Stimulated activated naive CD4-positive, alpha-beta T cell treated with Interleukin-2 at 50 U/mL for 16 hours (primary cell): ENCODE measurements at regions not wholly inside any gene's neighbourhood (a gene's known extent, or its start where the extent isn't known, plus 50 kb on each side); places are given as distances from the start of the nearest gene placed in this dataset.

Experiments
- DNase-seq: peaks from one replicate; lab custom pipeline; 2025; lab: John Stamatoyannopoulos, UW

DNA sequence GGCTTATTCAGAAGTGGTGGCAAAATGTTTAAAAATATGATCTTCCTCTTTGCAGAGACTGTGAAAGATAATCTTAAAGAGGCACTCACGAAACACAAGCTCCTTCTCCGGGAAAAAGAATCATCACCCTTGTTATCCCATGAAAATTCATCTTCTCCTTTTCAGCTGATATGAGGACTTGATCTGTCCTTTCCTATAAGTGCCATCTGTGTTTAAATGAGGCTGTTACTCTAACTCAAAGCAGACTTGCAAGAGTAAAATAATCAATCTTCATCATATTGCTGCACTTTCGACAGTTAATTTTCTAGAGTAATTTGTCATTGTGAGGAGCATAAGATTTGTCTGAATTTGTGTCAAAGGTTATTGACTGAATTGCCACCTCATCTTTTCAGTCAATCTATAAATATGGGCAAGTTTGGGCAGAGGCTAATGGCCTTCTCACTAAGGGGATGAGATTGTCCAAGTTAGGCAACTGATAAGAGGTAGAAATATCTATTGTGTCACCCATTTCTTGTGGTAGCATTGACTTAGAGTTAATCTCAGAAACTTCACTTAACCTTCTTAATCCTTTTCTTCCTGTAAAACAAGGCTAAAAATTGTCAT, 452.9 kb downstream of the GRXCR1 start:
- no peak for DNase-seq

DNA sequence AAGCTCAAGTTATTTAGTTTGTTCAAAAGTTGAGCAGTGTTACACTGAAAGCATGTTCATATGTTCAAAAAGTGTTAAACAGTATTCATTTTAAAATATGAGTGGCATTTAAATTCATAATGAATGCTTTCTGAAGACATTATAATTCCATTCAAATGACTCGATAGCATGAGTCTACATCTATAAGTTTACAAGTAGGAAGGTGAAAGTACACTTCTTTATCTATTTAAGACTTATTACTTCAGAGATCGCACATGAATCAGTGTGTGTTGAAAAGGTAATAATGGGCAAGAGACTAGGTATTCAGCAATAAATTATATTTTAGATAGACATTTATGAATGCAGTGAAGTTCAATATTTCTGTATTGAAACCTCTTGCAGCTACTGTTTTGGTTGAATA, 456.1 kb downstream of the GRXCR1 start:
- DNase-seq, result no peak

DNA sequence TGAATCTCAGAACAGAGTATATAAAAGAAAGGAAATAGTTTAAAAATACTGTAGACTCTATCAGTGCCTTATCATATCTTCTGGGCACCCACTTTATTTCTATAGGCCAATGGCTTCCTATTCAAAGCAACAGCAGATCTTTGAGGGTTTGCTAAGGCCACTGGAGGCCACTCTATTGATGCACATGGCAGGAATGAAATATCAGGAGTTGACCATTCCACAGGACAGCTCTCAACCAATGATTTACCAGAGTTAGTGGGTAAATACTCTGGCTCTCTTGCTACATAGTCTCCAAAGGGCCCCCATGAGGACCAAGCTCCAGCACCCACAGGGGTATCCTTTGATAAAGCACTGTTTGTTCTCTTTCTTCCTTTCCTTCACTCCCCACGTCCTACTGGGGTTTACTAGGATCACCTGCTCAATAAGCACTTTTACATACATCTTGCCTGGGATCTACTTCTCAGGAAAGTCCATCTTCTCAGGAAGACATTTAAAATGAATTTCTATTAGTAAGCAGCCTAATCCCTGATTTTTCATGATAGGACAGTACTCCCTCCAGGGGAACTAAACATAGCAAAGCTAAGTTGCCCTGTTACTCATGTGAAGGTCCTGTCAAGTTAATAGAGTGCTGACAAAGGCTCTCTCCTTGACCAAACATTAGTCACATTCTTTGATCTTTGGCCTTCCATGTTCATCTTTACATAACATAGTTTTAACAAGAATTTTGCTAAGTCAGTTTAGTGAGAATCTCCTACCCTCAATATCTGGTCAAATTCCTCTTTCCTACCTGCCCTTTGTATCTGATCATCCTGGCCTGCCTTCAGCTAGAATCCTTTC, 459.7 kb downstream of the GRXCR1 start:
- no peak for DNase-seq

DNA sequence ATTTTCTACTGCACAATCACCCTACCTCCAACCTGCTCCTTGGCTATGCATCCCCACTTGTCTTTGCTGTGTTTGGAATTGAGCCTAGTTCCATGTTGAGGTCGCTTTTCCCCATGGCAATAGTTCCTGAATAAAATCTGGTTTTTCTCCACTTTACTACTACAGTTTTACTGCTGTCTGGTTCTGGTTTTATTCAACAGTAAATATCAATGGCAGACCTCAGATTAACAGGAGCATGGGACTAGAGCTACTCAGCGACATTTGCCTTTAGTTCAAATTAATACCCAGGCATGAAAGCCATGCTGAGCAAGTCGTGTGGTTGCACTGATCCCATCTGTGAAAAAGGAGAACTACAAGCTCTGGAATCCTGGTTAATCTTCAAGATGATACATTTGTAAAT, 460.3 kb downstream of the GRXCR1 start:
- no peak for DNase-seq

DNA sequence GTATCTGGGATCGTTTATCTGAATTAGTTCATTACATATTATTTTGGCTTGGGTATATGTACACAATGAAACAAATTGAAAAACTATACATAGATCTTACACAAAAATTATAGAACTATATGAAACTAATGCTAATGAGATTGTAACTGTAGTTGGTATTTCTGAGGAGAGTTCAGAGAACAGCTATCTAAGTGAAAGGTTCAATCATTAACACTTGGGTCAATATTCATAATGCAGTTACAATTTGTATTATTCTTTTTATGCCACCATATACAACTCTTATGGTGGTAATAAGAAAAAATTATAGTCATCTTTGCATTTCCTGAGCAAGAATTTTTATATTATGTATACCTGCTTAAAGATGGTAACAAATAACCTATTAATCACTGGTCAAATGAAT, 461.0 kb downstream of the GRXCR1 start:
- DNase-seq, result no peak

DNA sequence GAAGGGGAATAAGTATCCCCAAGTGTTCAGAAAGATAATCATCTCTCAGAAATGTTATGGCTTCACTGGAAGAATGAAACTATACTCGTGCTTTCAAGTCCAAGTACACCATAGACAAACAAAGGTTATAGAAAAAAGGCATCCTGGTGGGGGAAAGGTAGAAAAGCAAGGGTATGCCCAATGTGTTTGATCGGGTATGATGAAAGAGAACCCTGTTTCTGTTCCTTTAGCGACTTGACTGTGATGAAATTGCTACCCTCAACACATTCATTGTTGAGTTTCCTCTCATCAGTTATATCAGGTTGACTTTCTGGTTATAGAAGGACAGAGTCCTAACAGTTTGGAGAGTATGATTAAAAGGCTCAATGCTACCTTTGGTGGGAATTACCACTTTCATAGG, 464.3 kb downstream of the GRXCR1 start:
- DNase-seq, result no peak

DNA sequence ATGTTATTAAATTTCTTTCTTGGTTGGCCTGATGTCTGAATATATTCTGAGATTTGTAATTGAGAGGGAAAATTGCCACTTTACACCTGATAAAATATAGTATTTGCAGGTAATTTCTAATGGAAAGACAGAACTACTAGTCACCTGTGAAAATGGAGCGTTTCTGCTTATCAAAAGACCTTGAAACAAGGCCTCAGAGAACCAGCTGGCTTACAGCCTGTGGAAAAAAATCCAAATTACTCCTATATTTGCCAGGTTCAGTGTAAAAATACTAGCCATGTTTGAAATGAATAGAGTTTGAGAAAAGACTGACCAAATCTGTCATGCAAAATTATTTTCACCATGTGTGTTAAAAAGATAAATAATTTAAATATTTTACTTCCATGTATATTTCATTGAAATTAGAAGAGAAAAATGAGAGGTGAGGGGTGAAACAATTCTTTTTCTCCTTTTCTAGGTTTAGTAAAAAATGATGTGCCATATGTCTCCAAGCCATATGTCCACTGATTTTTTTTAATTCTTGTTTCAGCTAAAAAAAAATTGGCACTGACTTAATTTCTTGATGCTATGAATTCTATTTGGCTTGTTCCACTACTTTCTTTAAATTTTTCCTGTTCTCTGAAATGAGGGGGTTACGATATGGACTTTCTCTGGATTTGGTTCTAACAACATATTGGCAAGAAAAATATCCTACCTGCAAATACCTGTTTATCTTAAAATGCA, 464.9 kb downstream of the GRXCR1 start:
- DNase-seq, result no peak

DNA sequence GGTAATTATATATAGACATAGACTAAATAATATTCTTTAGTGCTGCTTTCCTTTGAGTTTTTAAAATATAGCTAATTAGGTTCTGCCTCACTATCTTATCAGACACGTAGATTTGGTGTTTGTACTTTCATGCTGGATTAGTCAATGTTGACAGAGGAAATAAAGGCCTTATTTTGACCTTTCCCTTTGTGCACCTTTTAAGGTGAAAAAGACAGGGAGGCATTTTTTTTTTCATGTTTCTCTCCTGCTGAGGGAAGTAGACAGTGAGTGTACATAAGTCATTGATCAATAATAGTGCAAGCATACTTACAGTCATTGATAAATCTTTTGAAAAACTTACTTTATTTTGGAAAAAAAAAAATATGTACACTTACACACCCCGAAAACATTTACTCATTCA, 467.8 kb downstream of the GRXCR1 start:
- no peak for DNase-seq

DNA sequence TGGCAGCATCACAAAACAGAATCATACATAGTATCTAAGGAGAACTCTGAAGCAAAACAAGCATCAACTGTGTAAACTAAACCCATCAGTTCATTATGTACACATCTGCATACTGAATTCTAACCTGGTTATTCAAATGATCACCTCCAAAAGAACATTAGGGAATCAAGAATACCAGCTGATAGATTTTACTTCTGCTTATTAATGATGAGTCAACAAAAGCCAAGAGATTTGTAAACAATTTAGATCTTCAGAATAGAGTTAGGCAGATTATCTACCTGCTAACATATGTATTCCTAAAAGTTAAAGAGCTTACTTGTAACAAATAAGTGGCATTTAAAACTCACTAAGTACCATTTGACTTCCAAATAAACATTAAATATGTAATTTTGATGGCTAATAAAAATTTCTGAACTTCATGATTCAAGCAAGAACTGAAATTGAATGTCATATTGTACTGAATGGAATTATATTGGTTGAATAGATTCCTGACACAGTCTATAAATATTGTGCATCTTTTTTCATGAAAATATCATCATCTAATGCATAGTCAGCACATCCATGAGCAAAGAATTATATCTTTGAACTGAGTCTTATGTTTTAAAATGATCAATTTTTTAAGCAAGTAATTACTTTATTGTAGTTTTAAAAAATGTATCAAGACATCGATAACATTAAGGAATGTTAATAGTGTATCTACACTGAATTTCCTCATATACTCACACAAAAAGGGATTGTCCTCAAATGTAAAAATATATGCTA, 470.5 kb downstream of the GRXCR1 start:
- DNase-seq, result no peak

DNA sequence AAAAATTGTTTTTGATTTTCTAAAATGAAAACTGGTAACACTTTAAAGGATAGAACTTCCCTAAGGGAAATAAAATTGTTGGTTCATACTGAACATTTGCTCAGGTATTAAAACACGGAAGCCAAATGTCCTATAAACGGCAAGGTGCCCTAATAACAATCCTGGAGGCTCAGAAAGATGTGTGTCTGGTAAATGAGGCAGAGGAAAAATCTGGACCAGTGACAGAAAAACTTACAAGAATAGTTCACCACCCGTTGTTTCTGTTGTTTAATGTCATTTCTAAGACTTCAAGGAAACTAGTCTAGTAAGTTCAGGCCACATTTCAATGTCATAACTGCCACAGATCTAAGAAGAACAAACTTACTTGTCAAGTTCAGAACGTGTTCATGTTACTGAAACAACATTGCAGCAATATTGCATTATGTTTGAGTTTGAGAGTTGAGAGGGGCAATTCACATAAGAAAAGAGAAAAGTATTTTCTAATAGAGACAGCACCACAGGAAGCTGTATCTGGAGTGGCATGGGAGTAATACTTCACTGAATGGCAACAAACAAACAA, 476.6 kb downstream of the GRXCR1 start:
- DNase-seq, result no peak

DNA sequence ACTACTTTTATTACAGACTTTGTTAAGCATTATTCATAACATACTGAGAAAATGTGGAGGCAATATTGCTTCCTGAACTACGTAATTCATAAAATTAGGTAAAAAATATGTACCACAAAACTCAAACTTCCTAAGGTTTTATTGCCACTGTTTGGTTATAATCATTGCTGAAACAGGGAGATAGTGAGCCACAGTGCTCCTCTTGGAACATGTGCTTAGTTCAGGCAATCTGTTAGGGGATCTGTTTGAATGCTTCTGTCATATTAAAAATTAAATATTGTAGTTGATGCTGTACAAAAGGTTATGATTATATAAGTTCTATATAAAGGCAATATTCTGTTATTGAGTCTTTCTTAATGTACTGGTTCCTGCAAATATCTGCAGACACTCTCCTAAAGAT, 480.7 kb downstream of the GRXCR1 start:
- DNase-seq, result no peak

DNA sequence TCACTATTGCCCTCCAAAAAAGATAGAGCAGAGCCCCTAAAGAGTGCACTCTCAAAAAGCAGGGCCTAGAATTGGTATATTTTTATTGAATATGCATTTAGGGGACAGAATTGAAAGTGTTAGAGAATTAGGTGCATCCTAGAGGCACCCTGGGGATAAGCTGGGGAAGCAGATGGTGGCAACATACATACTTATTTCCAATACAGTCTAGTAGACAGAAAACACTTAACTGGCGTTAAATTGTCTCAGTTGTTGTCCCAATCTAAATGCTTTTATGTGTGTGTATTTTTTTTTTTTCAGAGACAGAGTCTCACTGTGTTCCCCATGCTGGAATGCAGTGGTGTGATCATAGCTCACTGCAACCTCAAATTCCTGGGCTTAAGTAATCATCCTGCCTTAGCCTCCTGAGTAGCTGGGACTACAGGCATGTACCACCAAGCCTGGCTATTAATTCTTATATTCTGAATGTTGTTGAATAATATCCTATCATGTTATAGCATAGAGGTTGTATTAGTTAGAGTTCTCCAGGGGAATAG, 481.8 kb downstream of the GRXCR1 start:
- DNase-seq, result no peak

DNA sequence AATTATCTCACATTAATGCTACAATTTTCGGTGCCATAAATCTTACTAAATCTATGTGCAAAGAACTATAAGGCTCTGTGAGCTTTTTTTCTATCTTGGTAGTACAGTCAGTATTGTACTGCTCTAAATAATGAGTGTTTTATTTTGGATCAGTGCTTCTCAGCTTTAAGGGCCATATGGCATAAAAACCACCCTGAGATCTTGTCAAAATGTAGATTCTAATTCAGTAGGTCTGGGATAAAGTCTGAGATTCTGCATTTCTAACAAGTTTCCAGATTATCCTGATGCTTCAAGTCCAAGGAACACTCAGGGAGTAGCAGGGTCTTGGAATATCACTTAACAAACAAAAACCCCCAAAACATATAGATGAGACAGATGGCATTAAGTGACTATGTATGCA, 486.5 kb downstream of the GRXCR1 start:
- DNase-seq, result no peak

DNA sequence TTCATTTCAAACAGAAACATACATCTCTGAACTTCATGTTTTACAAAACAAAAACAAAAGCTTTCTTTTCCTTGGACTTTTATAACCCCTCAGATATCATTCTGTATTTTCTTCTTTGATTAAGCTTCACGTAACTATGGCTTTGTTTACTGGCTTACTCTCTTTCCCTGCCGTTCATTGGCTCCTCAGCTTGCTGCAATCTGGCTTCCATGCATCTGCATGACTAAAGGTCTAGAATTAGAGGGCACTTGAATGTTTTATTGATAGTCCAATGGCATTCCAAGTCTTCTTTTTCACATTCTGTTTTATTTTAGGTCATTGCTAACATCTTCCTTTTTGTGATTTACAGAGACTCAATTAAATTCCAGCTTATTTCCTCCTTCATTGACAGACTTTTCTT, 487.6 kb downstream of the GRXCR1 start:
- DNase-seq, result no peak

DNA sequence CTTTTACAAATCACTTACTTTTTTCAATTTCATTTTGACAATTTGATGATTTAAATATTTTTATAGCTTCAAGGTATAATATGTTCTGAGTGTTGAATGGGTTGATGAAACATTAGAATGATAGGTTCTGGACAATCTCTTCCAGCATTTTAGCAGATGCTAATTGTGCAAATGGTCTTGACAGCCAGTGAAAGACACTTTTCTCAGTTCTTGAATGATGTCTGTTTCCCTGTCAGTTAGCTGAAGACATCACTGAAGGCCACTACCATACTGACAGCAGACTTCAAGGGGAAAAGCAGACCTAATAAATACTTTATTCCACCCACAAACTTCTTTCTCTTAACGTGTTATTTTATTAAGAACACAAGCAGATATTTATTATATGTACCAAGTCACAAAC, 498.6 kb downstream of the GRXCR1 start:
- DNase-seq, result no peak

DNA sequence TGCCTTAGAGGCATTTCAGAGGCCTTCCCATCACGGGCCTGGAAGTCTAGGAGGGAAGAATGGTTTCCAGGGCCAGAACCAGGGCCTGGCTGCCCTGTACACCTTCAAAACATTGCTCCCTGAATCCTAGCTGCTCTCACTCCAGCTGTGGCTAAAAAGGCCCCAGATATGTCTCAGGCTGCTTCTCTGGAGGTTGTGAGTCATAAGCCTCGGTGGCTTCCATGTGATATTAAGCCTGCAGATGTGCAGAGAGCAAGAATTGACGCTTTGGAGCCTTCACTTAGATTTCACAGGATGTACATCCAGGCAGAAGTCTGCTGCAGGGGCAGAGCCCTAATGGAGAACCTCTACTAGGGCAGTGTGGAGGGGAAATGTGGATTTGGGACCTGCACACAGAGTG, 502.5 kb downstream of the GRXCR1 start:
- DNase-seq, result no peak

DNA sequence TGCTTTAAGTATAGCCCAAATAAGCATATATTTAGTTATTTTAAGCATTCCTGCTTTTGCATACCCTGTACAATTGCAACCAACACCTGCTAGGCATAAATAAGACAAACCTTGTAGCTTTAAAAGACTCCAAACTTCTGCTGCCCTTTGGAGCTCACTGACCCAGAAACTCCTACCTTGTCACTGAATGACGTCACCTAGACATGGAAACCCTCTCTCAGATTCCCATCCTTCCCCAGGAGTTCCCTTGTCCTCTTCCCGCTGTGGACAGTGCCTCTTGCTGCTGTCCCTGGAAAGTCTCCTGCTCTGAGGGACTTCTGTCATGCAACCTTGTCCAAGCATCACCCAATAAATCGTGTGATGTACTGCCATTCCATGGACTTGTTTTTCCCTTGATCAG, 507.2 kb downstream of the GRXCR1 start:
- no peak for DNase-seq

DNA sequence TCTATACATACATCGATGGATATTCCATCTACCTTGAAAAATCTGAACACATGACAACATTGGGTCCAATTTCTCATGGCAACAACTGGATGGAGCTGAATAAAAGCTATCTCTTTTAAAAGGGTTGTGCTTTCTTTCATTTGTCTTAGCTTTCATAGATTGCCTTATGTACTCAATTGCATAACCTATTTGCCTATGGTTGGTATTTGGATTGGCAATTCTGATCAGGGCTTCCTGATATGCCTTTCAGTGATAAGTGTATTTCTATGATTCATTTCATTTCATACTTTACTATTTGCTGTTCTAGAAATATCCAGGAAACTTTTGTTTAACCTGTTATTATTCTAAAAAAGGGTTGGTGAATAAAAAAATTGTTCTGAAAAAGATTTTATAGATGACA, 509.9 kb downstream of the GRXCR1 start:
- no peak for DNase-seq

DNA sequence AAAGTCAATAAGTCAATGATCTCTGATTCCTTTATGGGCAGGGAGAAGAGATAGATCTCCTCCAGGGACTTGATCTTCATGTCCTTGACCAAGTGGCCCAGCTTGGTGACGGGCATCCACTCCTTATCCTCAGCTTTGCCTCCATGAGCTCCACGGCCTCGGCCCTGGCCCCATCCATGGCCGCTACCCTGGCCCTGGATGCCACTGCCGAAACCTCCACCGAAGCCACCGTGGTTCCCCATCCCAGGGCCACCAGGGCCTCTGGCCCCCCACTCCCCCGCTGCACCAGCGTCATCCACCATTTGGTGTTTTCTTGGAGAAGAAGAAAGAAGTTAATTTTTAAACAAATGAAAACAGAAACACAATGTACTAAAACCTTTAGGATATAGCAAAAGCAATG, 518.1 kb downstream of the GRXCR1 start:
- no peak for DNase-seq

DNA sequence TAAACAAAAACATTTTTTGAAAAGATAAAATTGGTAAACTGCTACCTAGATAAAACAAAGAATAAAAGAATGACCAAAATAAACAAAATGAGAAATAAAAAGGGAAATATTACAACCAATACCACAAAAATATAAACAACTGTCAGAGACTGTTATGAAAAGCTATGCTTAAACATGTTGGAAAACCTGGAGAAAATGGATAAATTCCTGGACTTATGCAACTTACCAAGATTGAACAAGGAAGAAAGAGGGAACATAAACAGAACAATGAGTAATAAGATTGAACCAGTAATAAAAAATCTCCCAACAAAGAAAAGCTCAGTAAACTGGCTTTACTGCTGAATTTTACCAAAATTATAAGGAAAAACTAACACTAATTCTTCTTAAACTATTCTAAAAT, 518.7 kb downstream of the GRXCR1 start:
- DNase-seq, result no peak

DNA sequence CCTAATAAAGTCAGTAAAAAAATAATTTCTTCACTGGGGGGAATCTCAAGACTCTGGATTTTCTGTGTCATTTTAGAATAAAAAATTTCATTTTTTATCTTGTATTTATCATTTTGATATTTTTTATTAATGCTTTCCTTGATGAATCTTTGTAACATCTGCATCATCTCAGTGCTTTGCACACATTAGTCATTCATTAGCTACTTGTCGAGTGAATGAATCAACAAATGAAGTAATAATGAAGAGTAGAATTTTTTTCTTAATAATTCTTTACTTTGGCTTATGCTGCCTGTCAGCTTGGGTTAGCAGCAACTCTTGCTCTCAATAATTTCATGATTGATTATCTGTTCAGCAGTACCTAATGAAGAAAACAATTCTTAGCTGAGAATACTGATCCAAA, 530.8 kb downstream of the GRXCR1 start:
- no peak for DNase-seq

DNA sequence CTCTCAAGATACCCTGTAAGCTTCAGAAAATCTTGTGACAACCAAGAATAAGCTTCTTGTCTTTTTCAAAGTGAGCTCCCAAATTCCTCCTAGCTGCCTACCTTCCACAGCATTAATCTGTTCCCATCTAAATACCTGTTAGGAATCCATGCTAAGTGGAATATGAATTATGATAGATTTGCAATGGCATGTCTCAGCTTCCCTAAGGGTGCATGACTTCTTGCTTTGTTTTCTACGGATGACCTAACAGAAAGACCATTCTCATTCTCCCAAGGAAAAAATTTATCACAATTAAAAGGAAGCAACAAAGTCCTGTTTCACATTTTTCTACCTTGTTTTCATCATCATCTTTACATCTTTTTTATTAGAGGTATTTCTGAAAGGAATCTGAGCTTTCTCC, 532.7 kb downstream of the GRXCR1 start:
- no peak for DNase-seq
